ENCODE measurements at regions not wholly inside any gene's neighbourhood (a gene's known extent, or its start where the extent isn't known, plus 50 kb on each side); places are given as distances from the start of the nearest gene placed in this dataset.

- Mint-ChIP-seq H3K36me3 (ENCODE audit: insufficient read depth, unreplicated experiment) (no peaks in the 10 kb centered on the region), H3K9me3 (ENCODE audit: unreplicated experiment) (no peaks in the 10 kb centered on the region), H3K4me1 (ENCODE audit: insufficient read depth, unreplicated experiment) (no peaks in the 10 kb centered on the region), H3K27ac (ENCODE audit: low read depth, unreplicated experiment) (no peak overlapping the region), H3K27me3 (ENCODE audit: insufficient read depth, unreplicated experiment) (no peaks in the 10 kb centered on the region), H3K4me3 (ENCODE audit: unreplicated experiment) (no peak overlapping the region)
- CTCF ChIA-PET, result interaction anchor here (0.6 to 1.0 kb wide), 3 partner anchors 15 to 345 kb away, joined by 3 read pairs; no protein-coding TSS in a partner anchor
- POLR2A ChIA-PET, result no interaction called here
- intact Hi-C loops (cut with micrococcal nuclease), result no loop called here
- no TSS peak for BruUV-seq (replicated peaks)
- TF ChIP-seq CTCF (IDR thresholded peaks at IDR 0.05; ENCODE audit: unreplicated experiment), result no peak
- DNase-seq (ENCODE audit: unreplicated experiment), result no peak
Measured at GRCh38 chr1:88530246-88530645, 153.8 kb upstream of the PKN2 start.

- no peak for DNase-seq (ENCODE audit: unreplicated experiment)
- Mint-ChIP-seq H3K4me1 (ENCODE audit: insufficient read depth, unreplicated experiment) (no peaks in the 10 kb centered on the region), H3K27ac (ENCODE audit: low read depth, unreplicated experiment) (no peak overlapping the region), H3K4me3 (ENCODE audit: unreplicated experiment) (no peak overlapping the region), H3K9me3 (ENCODE audit: unreplicated experiment) (no peaks in the 10 kb centered on the region), H3K27me3 (ENCODE audit: insufficient read depth, unreplicated experiment) (no peaks in the 10 kb centered on the region), H3K36me3 (ENCODE audit: insufficient read depth, unreplicated experiment) (no peaks in the 10 kb centered on the region)
- POLR2A ChIA-PET, result no interaction called here
- CTCF ChIA-PET, result no interaction called here
- intact Hi-C loops (cut with micrococcal nuclease), result no loop called here
- no TSS peak for BruUV-seq (replicated peaks)
- TF ChIP-seq CTCF (IDR thresholded peaks at IDR 0.05; ENCODE audit: unreplicated experiment), result no peak
Measured at GRCh38 chr1:88537787-88538186, 146.3 kb upstream of the PKN2 start.

GRCh38 chr1:88538222-88538899 is 145.7 kb upstream of the PKN2 start:
- Mint-ChIP-seq H3K9me3 (ENCODE audit: unreplicated experiment) (no peaks in the 10 kb centered on the region), H3K27ac (ENCODE audit: low read depth, unreplicated experiment) (no peak overlapping the region), H3K27me3 (ENCODE audit: insufficient read depth, unreplicated experiment) (no peaks in the 10 kb centered on the region), H3K4me3 (ENCODE audit: unreplicated experiment) (no peak overlapping the region), H3K4me1 (ENCODE audit: insufficient read depth, unreplicated experiment) (no peaks in the 10 kb centered on the region), H3K36me3 (ENCODE audit: insufficient read depth, unreplicated experiment) (no peaks in the 10 kb centered on the region)
- TF ChIP-seq CTCF (IDR thresholded peaks at IDR 0.05; ENCODE audit: unreplicated experiment), result no peak
- BruUV-seq (replicated peaks), result no TSS peak
- intact Hi-C loops (cut with micrococcal nuclease), result no loop called here
- ChIA-PET POLR2A (no interaction called here), CTCF (no interaction called here)
- DNase-seq (ENCODE audit: unreplicated experiment), result no peak

GRCh38 chr1:88540255-88540654 is 143.8 kb upstream of the PKN2 start:
- H3K36me3 Mint-ChIP-seq (ENCODE audit: insufficient read depth, unreplicated experiment), result no peaks in the 10 kb centered on the region
- H3K4me1 Mint-ChIP-seq (ENCODE audit: insufficient read depth, unreplicated experiment), result no peaks in the 10 kb centered on the region
- no peak overlapping the region for H3K4me3 Mint-ChIP-seq (ENCODE audit: unreplicated experiment)
- CTCF ChIA-PET, result interaction anchor here (0.5 to 0.6 kb wide), 2 partner anchors 9 to 177 kb away, joined by 4 read pairs; no protein-coding TSS in a partner anchor
- peaks cover 7% of the 10 kb centered on the region for H3K9me3 Mint-ChIP-seq (ENCODE audit: unreplicated experiment)
- H3K27ac Mint-ChIP-seq (ENCODE audit: low read depth, unreplicated experiment), result no peak overlapping the region
- no peaks in the 10 kb centered on the region for H3K27me3 Mint-ChIP-seq (ENCODE audit: insufficient read depth, unreplicated experiment)
- TF ChIP-seq CTCF (IDR thresholded peaks at IDR 0.05; ENCODE audit: unreplicated experiment), result no peak
- POLR2A ChIA-PET, result no interaction called here
- DNase-seq (ENCODE audit: unreplicated experiment), result no peak
- intact Hi-C loops (cut with micrococcal nuclease), result no loop called here
- BruUV-seq (replicated peaks), result no TSS peak

All from MCF 10A (cell line).